ENCODE measurements at regions not wholly inside any gene's neighbourhood (a gene's known extent, or its start where the extent isn't known, plus 50 kb on each side); places are given as distances from the start of the nearest gene placed in this dataset.
"Not testable (repeated sequence)": the region's sequence is repeated elsewhere in the genome, so short reads cannot be mapped to it uniquely, and the experiment has no call there.

DNA sequence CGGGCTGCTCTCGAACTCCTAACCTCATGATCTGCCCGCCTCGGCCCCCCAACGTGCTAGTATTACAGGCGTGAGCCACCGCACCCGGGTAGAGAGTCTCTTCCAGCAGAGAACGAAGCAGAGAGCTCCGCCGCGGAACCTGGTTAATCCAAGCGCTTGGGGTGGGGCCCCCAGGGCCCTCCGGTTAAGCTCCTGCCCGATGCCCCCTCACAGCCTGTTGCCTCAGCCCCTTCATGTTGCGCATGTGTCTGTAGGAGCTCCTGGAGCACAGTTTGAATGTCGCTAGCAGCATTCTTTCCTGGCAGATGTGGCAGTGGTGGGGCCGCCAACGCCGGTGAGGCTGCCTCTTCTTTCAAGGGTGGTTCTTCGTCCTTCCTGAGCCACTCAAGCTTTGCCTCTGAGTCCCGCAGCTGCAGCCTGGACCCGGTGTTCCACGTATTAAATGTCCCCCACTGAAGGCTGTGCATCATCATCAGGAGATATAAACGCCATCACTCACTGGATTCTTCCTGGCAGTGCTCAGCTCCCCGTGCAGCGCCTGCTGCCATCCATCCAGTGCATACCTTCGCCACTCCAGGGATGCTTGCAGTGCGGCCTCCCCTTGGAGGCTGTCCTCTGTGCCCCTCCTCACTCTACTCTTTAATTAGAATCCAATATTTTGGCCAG lies 1919.3 kb downstream of the PCDH9 start:
- H3K9me3 ChIP-seq: no peaks in the 10 kb centered on the region

DNA sequence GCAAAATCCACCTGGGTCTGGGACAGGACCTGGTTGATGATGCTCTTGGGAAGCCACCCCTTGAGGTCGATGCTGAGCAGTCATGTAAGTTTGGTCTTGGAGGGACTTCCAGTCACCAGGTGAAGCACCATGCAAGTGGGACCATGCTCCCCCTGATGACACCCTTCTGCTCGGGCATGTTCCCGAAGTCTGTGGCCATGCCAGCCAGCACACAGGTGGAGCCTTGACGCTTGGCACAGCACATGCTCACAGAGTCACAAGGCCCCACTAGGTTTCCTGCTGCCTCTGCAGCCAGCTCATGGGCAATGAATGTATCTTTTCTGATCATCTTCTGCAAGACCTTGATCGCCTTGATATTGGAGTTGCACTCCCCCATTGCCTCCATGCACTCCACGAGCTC lies 1920.2 kb downstream of the PCDH9 start:
- Histone ChIP-seq H3K4me1 (no peaks in the 10 kb centered on the region), H3K27me3 (no peaks in the 10 kb centered on the region), H3K27ac (no peak overlapping the region), H3K9me3 (no peaks in the 10 kb centered on the region), H3K36me3 (replicated peaks in 1 of 2; ENCODE audit: insufficient read depth in 1 of 2, low read depth in 2 of 2) (no peaks in the 10 kb centered on the region), H3K4me3 (no peak overlapping the region)
- ATAC-seq: no peak
- no peak for DNase-seq
- WGBS, 2 donors: 70 to 83% methylated on average over 4 to 6 of the region's 6 CpGs
- TF ChIP-seq POLR2A (IDR thresholded peaks at IDR 0.05): no peak
- TF ChIP-seq, protein P1, sequence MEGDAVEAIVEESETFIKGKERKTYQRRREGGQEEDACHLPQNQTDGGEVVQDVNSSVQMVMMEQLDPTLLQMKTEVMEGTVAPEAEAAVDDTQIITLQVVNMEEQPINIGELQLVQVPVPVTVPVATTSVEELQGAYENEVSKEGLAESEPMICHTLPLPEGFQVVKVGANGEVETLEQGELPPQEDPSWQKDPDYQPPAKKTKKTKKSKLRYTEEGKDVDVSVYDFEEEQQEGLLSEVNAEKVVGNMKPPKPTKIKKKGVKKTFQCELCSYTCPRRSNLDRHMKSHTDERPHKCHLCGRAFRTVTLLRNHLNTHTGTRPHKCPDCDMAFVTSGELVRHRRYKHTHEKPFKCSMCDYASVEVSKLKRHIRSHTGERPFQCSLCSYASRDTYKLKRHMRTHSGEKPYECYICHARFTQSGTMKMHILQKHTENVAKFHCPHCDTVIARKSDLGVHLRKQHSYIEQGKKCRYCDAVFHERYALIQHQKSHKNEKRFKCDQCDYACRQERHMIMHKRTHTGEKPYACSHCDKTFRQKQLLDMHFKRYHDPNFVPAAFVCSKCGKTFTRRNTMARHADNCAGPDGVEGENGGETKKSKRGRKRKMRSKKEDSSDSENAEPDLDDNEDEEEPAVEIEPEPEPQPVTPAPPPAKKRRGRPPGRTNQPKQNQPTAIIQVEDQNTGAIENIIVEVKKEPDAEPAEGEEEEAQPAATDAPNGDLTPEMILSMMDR (IDR thresholded peaks at IDR 0.05): no peak
- intact Hi-C loops (cut with DNase I): no loop called here

More for the DNA sequence above, 1919.3 kb downstream of the PCDH9 start:
- intact Hi-C loops (cut with DNase I): no loop called here
- Histone ChIP-seq H3K4me3 (no peak overlapping the region), H3K4me1 (no peaks in the 10 kb centered on the region), H3K27ac (no peak overlapping the region), H3K27me3 (no peaks in the 10 kb centered on the region), H3K36me3 (replicated peaks in 1 of 2; ENCODE audit: insufficient read depth in 1 of 2, low read depth in 2 of 2) (no peaks in the 10 kb centered on the region)
- TF ChIP-seq, protein P1 (IDR thresholded peaks at IDR 0.05): no peak
- no peak for TF ChIP-seq POLR2A (IDR thresholded peaks at IDR 0.05)
- WGBS, 2 donors: 80 to 86% methylated on average over 28 to 29 of the region's 29 CpGs
- DNase-seq: no peak
- no peak for ATAC-seq

DNA sequence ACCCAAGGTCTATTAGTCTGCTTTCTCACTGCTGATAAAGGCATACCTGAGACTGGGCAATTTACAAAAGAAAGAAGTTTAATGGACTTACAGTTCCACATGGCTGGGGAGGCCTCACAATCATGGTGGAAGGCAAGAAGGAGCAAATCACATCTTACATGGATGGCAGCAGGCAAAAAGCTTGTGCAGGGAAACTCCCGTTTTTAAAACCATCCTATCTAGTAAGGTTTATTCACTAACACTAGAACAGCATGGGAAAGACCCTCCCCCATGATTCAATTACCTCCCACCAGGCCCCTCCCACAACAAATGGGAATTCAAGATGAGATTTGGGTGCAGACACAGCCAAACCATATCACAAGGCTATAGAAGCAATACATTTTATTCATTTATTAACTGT lies 1921.4 kb downstream of the PCDH9 start:
- WGBS, 2 donors: 62 to 71% methylated on average over 1 of the region's 1 CpG
- DNase-seq: not testable (repeated sequence)

DNA sequence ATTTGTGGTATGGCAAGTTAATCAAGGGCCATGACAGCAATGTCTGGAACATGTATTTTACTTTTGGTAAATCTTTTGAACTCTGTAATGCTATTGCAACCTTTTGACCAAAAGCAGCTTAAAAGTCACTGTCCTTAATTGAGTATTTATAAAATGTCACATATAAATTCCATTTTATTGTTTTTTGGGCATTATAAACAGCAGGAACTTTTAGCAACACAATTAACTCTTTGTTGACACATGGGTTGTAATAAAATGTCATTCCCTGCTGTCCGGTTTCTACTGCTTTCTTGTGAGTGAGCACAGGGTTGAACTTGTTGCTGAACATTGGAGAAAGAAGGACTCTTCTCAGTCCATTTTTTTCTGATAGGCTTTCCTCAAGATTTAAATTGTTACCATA lies 1923.1 kb downstream of the PCDH9 start:
- Histone ChIP-seq H3K27me3 (no peaks in the 10 kb centered on the region), H3K4me1 (no peaks in the 10 kb centered on the region), H3K9me3 (no peaks in the 10 kb centered on the region), H3K4me3 (no peak overlapping the region), H3K36me3 (replicated peaks in 1 of 2; ENCODE audit: insufficient read depth in 1 of 2, low read depth in 2 of 2) (no peaks in the 10 kb centered on the region), H3K27ac (no peak overlapping the region)
- no peak for DNase-seq
- TF ChIP-seq, protein P1 (IDR thresholded peaks at IDR 0.05): no peak
- no peak for TF ChIP-seq POLR2A (IDR thresholded peaks at IDR 0.05)
- intact Hi-C loops (cut with DNase I): no loop called here
- WGBS, 2 donors: 68 to 76% methylated on average over 1 of the region's 1 CpG
- ATAC-seq: no peak

More for the DNA sequence above, 1921.4 kb downstream of the PCDH9 start:
- H3K4me3 ChIP-seq; H3K9me3 ChIP-seq; H3K36me3 ChIP-seq (replicated peaks in 1 of 2; ENCODE audit: insufficient read depth in 1 of 2, low read depth in 2 of 2); ATAC-seq; H3K4me1 ChIP-seq; H3K27ac ChIP-seq; intact Hi-C loops (cut with DNase I); H3K27me3 ChIP-seq: not testable (repeated sequence)

DNA sequence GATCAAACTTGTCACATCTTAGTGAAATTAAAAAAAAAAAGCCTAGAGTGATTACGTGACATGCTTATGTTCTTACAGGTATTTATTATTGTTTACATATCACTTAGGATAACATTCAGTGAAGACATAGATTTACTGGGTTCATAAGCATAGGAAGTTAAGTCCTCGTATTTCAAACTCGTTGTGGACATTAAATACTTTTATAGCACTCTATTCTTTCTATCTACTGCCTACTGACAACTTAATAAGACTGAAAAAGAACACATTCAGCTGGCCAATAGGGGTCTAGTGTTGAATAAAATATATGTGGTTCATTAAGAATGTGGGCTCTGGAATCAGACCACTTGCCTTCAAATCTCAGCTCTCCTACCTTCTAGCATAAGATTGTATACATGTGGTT lies 1927.4 kb downstream of the PCDH9 start:
- H3K4me1 ChIP-seq: no peaks in the 10 kb centered on the region
- H3K27me3 ChIP-seq: no peaks in the 10 kb centered on the region
- DNase-seq: no peak
- H3K27ac ChIP-seq: no peak overlapping the region
- ATAC-seq: no peak
- TF ChIP-seq, protein P1 (IDR thresholded peaks at IDR 0.05): no peak
- no peak for TF ChIP-seq POLR2A (IDR thresholded peaks at IDR 0.05)
- no peaks in the 10 kb centered on the region for H3K36me3 ChIP-seq (replicated peaks in 1 of 2; ENCODE audit: insufficient read depth in 1 of 2, low read depth in 2 of 2)
- H3K9me3 ChIP-seq: no peaks in the 10 kb centered on the region
- no peak overlapping the region for H3K4me3 ChIP-seq
- 55 to 58% methylated on average over 3 of the region's 3 CpGs for WGBS, 2 donors
- intact Hi-C loops (cut with DNase I): no loop called here
